ENCODE measurements at regions not wholly inside any gene's neighbourhood (a gene's known extent, or its start where the extent isn't known, plus 50 kb on each side); places are given as distances from the start of the nearest gene placed in this dataset.

DNA sequence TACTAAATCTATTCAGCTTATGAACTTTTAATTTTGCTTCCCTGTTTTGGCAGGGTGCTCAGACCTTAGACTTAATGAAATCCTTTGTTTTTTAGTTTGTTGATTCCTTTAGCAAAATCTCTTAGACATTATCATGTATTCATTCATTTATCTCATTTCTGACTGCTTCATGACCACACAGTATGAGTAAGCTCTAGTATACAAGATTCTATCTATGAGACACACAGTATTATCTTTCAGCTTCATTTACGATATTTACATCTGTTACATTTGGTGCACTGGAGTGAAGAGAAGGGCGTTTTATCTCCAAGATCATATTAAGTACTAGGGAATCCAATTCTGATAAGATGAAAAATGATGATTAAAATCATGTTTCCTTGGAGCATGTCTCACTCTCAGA lies 448.1 kb upstream of the CA10 start:
- TF ChIP-seq KAT2B (IDR thresholded peaks at IDR 0.05; ENCODE audit: borderline replicate concordance, low read depth, low read length) (no peak), FOXK2 (IDR thresholded peaks at IDR 0.05) (no peak)

Measured in HepG2 (cell line).